Urinary bladder (tissue), 3 donors: ENCODE measurements at regions not wholly inside any gene's neighbourhood (a gene's known extent, or its start where the extent isn't known, plus 50 kb on each side); places are given as distances from the start of the nearest gene placed in this dataset.
"Not testable (repeated sequence)": the region's sequence is repeated elsewhere in the genome, so short reads cannot be mapped to it uniquely, and the experiment has no call there.

Source experiments
- DNase-seq: peaks from one replicate; pipeline ENCODE4 v3.0.0-alpha.2; 2015; ENCODE audit errors: extremely low spot score
- H3K27ac ChIP-seq: one replicate; pipeline ENCODE4 v1.5.1; 2013; ENCODE audit warnings: low read depth, mild to moderate bottlenecking, moderate library complexity
- H3K36me3 ChIP-seq: one replicate; pipeline ENCODE4 v1.6.1; 2013; ENCODE audit warnings: mild to moderate bottlenecking, moderate library complexity; ENCODE audit not compliant: insufficient read depth
- H3K4me1 ChIP-seq: one replicate; pipeline ENCODE4 v1.6.1; 2013; ENCODE audit warnings: mild to moderate bottlenecking, moderate library complexity; ENCODE audit not compliant: insufficient read depth
- H3K4me3 ChIP-seq: one replicate; pipeline ENCODE4 v1.5.1; 2013; ENCODE audit warnings: low read depth, low read length
- WGBS: extraction: QIAGEN DNeasy Blood & Tissue Kit; methylation state at CpG from one replicate; pipeline ENCODE4 v1.1.7; 2013; 5-methylcytosine and 5-hydroxymethylcytosine counted together
- donor health status: healthy with polysubstance abuse.
- donor health status: healthy.

DNA sequence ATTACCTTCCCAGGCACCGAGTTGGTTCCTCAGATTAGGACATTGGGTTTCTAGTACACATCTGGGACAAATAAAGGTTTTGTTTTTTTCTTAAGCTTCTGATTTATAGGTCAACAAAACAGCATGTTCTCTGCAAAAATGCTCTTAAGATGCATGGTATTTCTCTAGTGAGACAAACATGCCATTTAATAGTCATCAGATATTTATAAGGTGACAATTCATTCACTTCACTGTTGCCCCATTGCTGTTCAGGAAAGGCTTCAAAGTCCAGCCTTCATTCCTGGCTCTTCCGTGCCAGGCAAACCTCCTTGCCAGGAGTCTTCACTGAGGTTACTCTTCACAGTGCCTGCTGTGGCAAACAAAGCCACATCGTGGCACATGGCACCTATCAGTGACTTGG lies 156.3 kb upstream of the FNDC3A start:
- Histone ChIP-seq H3K36me3 (no peaks in the 10 kb centered on the region), H3K4me1 (no peaks in the 10 kb centered on the region), H3K4me3 (no peak overlapping the region), H3K27ac (no peak overlapping the region)
- 73% methylated on average over 3 of the region's 3 CpGs for WGBS
- DNase-seq = no peak

DNA sequence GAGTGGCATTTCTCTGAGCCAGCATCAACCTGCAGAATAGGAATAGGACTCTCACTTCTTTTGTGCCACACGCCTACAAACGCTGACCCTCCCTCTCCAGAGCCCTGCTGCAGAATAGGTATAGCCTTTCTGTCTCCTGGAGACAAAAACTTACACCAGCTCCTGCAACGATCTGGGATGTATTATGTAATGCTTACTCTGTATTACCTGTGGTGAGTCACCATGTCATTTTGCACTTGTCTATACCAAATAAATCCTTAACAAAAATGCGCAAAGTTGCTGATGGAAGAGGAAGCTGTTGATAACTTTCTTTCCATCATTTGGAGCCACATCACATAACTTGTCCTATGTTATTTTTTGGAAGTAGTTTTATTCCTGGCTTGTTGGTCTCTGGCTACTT lies 155.8 kb upstream of the FNDC3A start:
- H3K36me3 ChIP-seq = no peaks in the 10 kb centered on the region
- WGBS = 74% methylated on average over 4 of the region's 4 CpGs
- no peaks in the 10 kb centered on the region for H3K4me1 ChIP-seq
- H3K4me3 ChIP-seq = no peak overlapping the region
- no peak overlapping the region for H3K27ac ChIP-seq
- DNase-seq = no peak

DNA sequence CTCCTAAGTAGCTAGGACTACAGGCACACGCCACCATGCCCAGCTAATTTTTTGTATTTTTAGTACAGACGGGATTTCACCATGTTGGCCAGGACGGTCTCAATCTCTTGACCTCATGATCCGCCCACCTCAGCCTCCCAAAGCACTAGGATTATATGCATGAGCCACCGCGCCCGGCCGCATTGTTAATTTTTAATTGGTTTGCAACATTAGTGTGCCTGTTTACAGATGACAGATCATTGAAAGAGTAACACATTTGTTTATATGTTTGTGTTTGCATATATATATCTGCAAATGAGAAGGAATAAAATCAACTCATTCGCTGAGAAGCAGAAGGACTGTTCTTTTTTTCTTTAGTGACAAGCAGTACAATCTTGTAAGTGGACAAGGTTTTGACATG lies 152.2 kb upstream of the FNDC3A start:
- not testable (repeated sequence) for H3K27ac ChIP-seq, H3K4me1 ChIP-seq, DNase-seq, H3K4me3 ChIP-seq, H3K36me3 ChIP-seq
- 89% methylated on average over 9 of the region's 9 CpGs for WGBS

DNA sequence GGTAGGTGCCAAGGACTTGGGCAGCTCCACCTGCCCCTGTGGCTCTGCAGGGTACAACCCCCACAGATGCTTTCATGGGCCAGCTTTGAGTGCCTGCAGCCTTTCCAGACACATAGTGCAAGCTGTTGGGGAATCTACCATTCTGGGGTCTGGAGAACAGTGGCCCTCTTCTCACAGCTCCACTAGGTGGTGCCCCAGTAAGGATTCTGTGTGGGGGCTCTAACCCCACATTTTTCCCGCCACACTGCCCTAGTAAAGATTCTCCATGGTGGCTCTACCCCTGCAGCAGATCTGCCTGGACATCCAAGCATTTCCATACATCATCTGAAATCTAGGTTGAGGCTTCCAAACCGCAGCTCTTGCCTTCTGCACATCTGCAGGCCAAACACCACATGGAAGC lies 149.7 kb upstream of the FNDC3A start:
- Histone ChIP-seq H3K27ac (no peak overlapping the region), H3K36me3 (no peaks in the 10 kb centered on the region), H3K4me3 (no peak overlapping the region), H3K4me1 (no peaks in the 10 kb centered on the region)
- WGBS = 67% methylated on average over 2 of the region's 2 CpGs
- no peak for DNase-seq

DNA sequence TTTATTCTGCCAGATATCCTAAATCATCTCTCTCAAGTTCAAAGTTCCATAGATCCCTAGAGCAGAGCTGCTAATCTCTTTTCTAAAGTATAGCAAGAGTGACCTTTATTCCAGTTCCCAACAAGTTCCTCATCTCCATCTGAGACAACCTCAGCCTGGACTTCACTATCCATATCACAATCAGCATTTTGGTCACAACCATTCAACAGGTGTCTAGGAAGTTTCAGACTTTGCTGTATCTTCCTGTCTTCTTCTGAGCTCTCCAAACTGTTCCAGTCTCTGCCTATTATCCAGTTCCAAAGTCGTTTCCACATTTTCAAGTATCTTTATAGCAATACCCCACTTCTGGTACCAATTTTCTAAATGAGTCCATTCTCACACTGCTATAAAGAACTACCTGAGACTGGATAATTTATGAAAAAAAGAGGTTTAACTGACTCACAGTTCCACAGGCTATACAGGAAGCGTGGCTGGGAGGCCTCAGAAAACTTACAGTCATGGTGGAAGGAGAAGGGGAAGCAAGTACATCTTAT lies 148.7 kb upstream of the FNDC3A start:
- H3K27ac ChIP-seq, H3K4me1 ChIP-seq, H3K4me3 ChIP-seq, DNase-seq, H3K36me3 ChIP-seq: not testable (repeated sequence)
- 32% methylated on average over 2 of the region's 2 CpGs for WGBS

DNA sequence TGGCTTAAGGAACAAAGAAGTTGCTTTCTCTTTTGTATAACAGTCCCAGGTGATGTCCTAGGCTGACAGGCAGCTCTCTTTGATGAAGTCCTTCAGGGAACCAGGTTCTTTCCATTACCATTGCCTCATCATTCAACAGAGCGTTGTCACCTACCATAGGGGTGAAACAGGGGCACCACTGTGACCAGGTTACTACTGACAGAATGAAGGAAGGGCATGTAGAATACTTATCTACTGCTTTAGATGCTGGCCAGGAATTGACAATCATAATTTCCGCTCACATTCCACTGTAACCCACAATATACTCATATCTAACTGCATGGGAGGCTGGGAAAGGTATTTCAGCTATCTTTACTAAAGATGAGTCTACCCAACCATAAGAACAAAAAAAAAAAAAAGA lies 148.0 kb upstream of the FNDC3A start:
- H3K4me1 ChIP-seq = no peaks in the 10 kb centered on the region
- no peak overlapping the region for H3K4me3 ChIP-seq
- WGBS = 97% methylated on average over 2 of the region's 2 CpGs
- no peak for DNase-seq
- H3K36me3 ChIP-seq = no peaks in the 10 kb centered on the region
- no peak overlapping the region for H3K27ac ChIP-seq

DNA sequence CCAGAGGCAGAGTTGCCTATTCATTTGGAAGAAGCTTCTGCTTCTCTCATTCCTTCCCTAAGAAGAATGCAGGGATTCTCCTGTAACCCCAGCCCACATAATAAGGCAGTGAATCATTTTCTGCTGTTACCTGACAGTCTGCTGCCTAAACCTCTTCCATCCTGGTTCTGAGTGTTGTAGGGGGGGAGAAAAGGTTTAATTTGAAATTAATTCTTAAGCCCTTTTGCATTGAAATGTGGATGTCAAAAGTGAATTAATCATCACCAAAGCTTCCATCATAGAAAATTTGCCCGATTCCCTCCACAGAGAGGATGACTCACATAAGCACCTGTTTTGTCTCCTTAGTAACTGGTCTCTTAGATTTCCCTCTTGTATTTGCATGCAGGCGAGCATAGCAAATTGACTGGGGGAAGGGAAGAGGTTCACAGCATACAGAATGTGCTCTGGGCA lies 146.7 kb upstream of the FNDC3A start:
- Histone ChIP-seq H3K27ac (no peak overlapping the region), H3K4me3 (no peak overlapping the region), H3K4me1 (no peaks in the 10 kb centered on the region), H3K36me3 (no peaks in the 10 kb centered on the region)
- 59% methylated on average over 2 of the region's 2 CpGs for WGBS
- no peak for DNase-seq

DNA sequence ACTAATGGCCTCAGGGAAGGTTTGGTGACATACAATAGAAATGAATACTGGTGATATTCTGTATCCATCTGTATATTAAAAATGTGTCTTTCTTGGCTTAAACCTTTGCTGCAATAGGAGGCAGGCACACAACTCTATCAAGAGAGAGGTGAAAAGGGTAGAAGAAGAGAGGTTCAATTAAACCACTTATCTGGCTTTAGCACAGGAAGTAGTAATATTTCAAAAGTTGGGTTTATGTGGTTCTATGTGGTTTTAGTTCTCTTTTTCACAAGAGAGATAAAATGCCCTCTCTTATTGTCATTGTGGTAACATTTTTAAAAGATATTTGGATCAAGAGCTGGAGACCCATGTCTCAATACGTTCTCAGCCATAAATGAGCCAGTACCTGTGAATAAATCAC lies 146.2 kb upstream of the FNDC3A start:
- H3K27ac ChIP-seq = no peak overlapping the region
- H3K4me3 ChIP-seq = no peak overlapping the region
- WGBS = 50% methylated on average over 1 of the region's 1 CpG
- no peak for DNase-seq
- H3K36me3 ChIP-seq = no peaks in the 10 kb centered on the region
- H3K4me1 ChIP-seq = no peaks in the 10 kb centered on the region

DNA sequence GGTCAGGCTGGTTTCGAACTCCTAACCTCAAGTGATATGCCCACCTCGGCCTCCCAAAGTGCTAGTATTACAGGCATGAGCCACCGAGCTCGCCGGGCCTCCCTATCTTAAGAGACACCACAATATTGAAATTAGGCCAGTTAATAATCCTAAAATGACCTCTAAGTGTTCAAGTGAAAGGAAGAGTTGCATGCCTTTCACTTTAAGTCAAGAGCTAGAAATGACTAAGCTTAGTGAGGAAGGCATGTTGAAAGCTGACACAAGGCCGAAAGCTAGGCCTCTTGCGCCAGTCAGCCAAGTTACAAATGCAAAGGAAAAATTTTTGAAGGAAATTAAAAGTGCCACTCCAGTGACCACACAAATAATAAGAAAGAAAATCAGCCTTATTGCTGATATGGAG lies 144.5 kb upstream of the FNDC3A start:
- no peaks in the 10 kb centered on the region for H3K36me3 ChIP-seq

DNA sequence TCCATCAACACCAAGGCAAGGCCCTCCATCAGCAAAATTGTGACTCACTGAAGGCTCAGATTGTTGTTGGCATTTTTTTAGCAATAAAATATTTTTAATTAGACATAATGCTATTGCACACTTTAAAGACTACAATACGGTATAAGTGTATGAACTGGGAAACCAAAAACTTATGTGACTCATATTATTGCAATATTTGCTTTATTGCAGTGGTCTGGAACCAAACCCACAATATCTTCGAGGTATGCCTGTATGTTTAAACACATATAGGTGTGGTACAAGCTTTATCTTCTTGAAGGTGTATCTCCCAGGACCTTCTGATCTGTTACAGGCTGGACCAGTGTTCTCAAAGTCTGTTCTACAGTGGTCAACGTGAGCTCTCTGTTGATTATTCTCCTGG lies 142.3 kb upstream of the FNDC3A start:
- Histone ChIP-seq H3K27ac (no peak overlapping the region), H3K4me1 (no peaks in the 10 kb centered on the region), H3K4me3 (no peak overlapping the region), H3K36me3 (no peaks in the 10 kb centered on the region)
- no peak for DNase-seq
- WGBS = 77% methylated on average over 3 of the region's 3 CpGs

More for the DNA sequence above, 144.5 kb upstream of the FNDC3A start:
- H3K27ac ChIP-seq = no peak overlapping the region
- H3K4me1 ChIP-seq = no peaks in the 10 kb centered on the region
- 96% methylated on average over 7 of the region's 7 CpGs for WGBS
- no peak overlapping the region for H3K4me3 ChIP-seq
- no peak for DNase-seq

DNA sequence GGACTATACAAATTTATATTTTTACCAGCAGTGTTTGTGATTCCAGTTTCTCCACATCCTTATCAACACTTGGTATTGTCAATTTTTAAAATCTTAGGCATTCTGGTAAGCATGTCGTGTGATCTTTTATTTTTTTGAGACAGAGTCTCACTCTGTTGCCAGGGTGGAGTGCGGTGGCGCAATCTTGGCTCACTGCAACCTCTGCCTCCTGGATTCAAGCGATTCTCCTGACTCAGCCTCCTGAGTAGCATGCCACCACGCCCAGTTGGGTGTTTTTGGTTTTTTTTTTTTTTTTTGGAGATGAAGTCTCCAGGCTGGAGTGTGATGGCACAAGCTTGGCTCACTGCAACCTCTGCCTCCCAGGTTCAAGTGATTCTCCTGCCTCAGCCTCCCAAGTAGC lies 140.4 kb upstream of the FNDC3A start:
- H3K4me1 ChIP-seq, DNase-seq, H3K36me3 ChIP-seq, H3K27ac ChIP-seq, H3K4me3 ChIP-seq: not testable (repeated sequence)
- WGBS = 94% methylated on average over 5 of the region's 5 CpGs

DNA sequence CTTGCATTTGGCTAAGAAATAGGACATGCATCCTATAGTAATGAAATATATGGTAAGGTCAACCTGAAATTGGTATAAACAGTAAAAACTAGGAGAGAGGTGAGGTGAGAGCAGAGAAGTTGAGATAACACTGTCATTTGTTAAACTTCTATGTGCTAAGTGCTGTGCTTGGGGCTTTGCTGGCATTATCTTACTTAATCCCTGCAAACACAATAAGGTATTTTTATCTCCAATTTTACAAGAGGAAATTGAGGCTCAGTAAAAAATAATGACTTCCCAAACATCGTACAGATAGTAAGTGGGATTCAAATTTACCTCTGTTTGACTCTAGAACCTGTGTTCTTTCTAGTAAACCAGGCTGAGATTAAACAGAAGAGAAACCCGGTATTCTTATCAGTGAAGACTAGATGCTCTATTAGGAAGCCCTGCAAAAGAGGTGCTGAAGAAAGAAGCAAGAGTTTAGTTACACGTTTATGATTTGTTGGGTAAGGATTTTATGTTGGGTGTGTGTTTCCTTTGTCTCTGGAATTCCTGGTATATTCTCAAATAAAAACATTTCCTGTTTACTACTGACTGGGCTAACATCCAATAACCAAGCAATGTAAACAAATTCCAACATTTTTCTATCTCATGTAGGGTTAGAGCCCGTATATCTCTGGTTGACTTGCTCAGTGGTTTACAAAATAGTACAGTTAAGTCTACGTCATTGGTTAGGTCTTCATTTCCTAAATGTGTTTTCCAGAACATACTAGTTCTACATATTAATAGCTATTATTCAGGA lies 137.3 kb upstream of the FNDC3A start:
- no peaks in the 10 kb centered on the region for H3K36me3 ChIP-seq
- 19% methylated on average over 5 of the region's 5 CpGs for whole genome bisulfite sequencing
- no peak overlapping the region for H3K27ac ChIP-seq
- DNase-seq = no peak
- H3K4me1 ChIP-seq = no peaks in the 10 kb centered on the region
- H3K4me3 ChIP-seq = no peak overlapping the region

DNA sequence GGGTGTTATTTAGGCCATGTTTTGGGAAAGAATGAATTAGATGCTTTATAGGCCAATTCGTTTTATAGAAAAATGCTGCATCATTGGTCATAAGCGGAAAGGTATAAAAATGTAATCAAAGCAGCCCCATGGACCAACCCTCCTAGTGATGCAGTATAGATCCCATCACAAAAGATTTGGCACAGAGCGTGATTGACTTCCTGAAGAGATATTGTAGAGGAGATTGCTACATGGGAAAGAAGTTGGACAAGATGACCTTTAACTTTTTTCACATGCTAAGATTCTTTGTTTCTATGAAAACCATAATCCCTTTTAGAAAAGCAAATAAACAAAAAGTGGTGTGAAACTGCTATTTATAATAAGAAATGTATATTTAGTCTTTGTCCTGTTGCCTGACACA lies 136.5 kb upstream of the FNDC3A start:
- no peak overlapping the region for H3K4me3 ChIP-seq
- H3K27ac ChIP-seq = no peak overlapping the region
- WGBS = 77% methylated on average over 3 of the region's 3 CpGs
- no peaks in the 10 kb centered on the region for H3K36me3 ChIP-seq
- DNase-seq = no peak
- H3K4me1 ChIP-seq = no peaks in the 10 kb centered on the region

DNA sequence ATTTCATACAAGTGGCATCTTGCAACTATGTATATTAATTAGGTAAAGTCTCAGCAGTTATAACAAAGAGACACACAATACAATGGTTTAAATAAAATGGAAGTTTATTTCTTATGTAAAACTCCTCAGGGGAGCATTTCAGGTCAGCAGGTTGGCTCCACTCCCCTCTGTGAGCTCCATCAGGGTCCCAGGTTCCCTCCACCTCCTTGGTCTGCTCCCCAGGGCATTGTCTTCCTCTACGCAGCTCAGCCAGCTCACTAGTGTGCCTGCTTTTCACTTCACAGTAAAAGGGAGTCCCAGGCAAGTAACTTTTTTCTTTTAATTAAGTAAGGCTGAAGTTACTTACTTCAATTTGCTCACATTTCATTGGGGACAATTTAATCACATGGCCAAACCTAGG lies 135.3 kb upstream of the FNDC3A start:
- no peak for DNase-seq
- Histone ChIP-seq H3K4me1 (no peaks in the 10 kb centered on the region), H3K27ac (no peak overlapping the region), H3K4me3 (no peak overlapping the region), H3K36me3 (no peaks in the 10 kb centered on the region)
- 90% methylated on average over 1 of the region's 1 CpG for WGBS
